ENCODE measurements at regions not wholly inside any gene's neighbourhood (a gene's known extent, or its start where the extent isn't known, plus 50 kb on each side); places are given as distances from the start of the nearest gene placed in this dataset.

GRCh38 chr12:48409938-48410337 lies 59.2 kb upstream of the ZNF641 start:
- DNase-seq = peak in 3 of 5 donors; percentile 5 to 50 (median 24)

GRCh38 chr12:48413388-48413787 lies 59.0 kb upstream of the ANP32D start:
- no peak for DNase-seq

GRCh38 chr12:48414021-48414420 lies 58.3 kb upstream of the ANP32D start:
- no peak for DNase-seq

GRCh38 chr12:48419116-48419935 lies 53.0 kb upstream of the ANP32D start:
- no peak for DNase-seq

GRCh38 chr12:48420039-48420775 lies 52.2 kb upstream of the ANP32D start:
- DNase-seq = no peak

- no peak for DNase-seq
These were observed 50.3 kb upstream of the ANP32D start for GRCh38 chr12:48422060-48422459.
